D721Med (cell line): ENCODE measurements at regions not wholly inside any gene's neighbourhood (a gene's known extent, or its start where the extent isn't known, plus 50 kb on each side); places are given as distances from the start of the nearest gene placed in this dataset.
"Not testable (repeated sequence)": the region's sequence is repeated elsewhere in the genome, so short reads cannot be mapped to it uniquely, and the experiment has no call there.

Experiments used
- DNase-seq: peaks from one replicate; pipeline ENCODE4 v3.0.0; 2011; ENCODE audit warnings: low spot score; ENCODE audit not compliant: insufficient read length
- FAIRE-seq: peaks from 2 replicates; lab custom pipeline; 2011; peaks lifted over from hg19 to GRCh38; lab: Jason Lieb, UNC
- TF ChIP-seq, protein P1 (sequence below): IDR thresholded peaks from 2 replicates; pipeline ENCODE4 v1.5.1; 2012; ENCODE audit warnings: mild to moderate bottlenecking, control low read depth; ENCODE audit not compliant: insufficient read depth; ENCODE audit errors: missing control alignments

DNA sequence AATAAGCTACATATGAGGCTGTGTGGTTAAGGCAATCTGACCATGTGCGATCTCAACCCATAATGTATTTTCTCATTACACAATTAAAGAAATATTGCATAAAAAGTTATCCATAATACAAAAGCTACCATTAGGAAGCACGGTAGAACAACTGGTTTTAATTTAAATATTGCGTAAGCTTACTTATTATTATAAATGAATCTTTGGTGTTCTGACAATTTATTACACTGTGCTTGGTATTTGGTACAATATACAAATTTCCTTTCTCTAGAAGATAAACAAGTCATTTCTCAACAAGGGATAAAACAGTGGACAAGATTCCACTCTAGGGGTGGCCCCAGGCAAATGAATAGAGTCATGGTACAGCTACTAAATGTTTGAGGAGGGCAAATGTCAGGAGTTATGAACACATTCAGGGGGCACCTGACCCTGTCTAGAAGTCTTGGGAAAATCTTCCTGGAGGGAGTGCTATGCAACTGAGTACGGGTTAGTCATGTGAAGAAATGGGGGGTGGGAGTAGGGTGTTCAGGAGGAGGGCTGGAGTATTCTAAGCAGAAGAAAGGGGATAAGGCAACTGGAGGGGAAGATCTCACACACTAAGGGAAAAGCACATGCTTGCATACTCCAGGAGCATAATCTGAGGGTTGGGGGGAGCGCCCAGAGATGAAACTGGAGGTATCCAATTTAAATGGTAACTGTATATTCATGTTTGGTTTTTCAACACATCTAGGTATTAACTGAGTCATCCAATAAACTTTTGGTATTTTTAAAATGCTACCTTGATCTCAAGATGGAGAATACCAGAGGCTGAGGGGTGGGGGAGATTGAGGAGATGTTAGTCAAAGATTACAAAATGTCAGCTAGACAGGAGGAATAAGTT is 296.9 kb upstream of the SGK1 start:
- TF ChIP-seq, protein P1, sequence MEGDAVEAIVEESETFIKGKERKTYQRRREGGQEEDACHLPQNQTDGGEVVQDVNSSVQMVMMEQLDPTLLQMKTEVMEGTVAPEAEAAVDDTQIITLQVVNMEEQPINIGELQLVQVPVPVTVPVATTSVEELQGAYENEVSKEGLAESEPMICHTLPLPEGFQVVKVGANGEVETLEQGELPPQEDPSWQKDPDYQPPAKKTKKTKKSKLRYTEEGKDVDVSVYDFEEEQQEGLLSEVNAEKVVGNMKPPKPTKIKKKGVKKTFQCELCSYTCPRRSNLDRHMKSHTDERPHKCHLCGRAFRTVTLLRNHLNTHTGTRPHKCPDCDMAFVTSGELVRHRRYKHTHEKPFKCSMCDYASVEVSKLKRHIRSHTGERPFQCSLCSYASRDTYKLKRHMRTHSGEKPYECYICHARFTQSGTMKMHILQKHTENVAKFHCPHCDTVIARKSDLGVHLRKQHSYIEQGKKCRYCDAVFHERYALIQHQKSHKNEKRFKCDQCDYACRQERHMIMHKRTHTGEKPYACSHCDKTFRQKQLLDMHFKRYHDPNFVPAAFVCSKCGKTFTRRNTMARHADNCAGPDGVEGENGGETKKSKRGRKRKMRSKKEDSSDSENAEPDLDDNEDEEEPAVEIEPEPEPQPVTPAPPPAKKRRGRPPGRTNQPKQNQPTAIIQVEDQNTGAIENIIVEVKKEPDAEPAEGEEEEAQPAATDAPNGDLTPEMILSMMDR: no peak
- DNase-seq (no peak), FAIRE-seq (no peak)

DNA sequence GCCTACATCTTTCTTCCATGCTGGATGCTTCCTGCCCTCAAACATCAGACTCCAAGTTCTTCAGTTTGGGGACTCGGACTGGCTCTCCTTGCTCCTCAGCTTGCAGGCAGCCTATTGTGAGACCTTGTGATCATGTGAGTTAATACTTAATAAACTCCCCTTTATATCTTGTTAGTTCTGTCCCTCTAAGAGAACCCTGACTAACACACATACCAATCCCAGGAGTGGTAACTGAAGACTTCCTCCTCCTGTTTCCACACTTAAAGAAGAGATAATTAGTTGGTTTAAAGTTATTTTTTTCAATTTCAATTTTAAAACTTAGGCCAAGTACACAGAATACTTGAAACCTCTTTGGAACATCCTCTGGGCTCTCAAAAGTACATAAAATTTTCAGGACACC is 294.2 kb upstream of the SGK1 start:
- not testable (repeated sequence) for FAIRE-seq, DNase-seq

DNA sequence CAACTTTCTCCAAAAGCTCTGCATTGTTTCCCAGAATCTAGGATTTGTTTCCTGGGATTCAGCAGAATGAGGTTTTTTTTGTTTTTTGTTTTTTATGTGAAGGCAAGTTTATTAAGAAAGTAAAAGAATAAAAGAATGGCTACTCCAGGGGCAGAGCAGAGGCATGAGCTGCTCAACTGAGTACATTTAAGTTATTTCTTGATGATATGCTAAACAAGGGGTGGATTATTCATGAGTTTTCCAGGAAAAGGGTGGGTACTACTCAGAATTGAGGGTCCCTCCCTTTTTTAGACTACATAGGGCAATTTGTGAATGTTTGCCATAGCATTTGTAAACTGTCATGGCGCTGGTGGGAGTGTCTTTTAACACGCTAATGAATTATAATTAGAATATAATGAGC is 292.5 kb upstream of the SGK1 start:
- FAIRE-seq: no peak
- TF ChIP-seq, protein P1: no peak

DNA sequence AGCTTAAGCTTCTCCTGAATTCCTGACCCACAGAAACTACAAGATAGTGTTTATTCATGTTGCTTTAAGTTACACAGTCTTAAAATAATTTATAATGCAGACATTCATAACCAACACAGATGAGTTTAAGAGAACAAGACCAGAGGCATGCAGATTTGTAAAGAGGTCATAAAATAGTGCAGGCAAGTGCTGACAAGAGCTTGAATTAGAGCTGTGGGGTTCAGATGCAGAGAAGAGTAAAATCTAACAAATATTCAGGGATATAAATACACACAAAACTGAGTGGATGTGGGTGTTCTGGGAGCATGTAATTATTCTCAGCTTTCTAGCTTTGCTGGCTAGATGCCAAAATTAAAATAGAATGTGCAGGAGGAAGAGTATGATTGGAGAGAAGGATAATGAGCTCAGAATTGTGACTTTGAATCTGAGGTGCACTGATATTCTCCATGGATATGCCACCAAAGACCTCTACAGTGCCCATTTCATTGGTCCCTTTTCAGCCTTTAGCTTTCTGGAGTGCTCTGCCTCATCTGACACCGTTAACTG is 291.9 kb upstream of the SGK1 start:
- FAIRE-seq: no peak
- TF ChIP-seq, protein P1: no peak
- no peak for DNase-seq

More for the DNA sequence above, 292.5 kb upstream of the SGK1 start:
- DNase-seq: no peak

DNA sequence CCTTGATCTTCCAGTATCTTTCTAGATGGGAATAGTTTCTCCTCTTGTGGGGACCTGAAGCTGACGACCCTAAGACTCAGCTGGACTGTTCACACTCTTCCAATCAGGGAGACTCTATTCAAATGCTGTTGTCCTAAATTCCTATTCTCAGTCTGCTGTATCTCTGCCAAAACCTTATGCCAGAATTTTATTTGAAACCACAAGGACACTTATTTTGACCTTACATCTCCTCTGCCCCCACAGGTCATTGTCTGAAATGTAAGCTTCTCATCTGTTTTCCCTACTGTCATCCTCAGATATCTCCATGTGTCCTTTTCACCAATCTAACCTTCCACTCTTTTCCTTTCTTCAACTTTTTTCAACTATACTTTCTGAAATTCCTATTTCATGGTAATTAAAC is 289.5 kb upstream of the SGK1 start:
- TF ChIP-seq, protein P1: no peak
- FAIRE-seq (no peak), DNase-seq (no peak)

DNA sequence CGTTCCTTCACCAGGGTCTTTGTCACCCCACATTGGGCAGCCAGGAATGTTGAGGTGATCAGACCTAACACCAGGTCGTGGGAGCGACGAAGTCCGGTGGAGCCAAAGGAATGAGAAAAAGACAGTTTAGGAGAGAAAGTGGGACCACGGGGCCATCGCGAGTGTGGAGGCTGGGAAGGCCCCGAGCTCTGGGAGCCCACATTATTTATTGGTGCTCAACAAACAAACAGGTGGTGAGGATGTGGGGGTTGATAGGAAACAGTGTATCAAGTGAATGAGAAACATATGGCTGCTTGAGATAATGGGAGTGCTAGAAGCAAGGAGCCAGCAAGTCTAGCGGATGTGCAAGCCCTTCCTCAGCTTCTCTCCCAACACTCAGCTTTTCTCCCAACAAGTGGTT is 287.1 kb upstream of the SGK1 start:
- no peak for FAIRE-seq
- TF ChIP-seq, protein P1: no peak
- DNase-seq: no peak

DNA sequence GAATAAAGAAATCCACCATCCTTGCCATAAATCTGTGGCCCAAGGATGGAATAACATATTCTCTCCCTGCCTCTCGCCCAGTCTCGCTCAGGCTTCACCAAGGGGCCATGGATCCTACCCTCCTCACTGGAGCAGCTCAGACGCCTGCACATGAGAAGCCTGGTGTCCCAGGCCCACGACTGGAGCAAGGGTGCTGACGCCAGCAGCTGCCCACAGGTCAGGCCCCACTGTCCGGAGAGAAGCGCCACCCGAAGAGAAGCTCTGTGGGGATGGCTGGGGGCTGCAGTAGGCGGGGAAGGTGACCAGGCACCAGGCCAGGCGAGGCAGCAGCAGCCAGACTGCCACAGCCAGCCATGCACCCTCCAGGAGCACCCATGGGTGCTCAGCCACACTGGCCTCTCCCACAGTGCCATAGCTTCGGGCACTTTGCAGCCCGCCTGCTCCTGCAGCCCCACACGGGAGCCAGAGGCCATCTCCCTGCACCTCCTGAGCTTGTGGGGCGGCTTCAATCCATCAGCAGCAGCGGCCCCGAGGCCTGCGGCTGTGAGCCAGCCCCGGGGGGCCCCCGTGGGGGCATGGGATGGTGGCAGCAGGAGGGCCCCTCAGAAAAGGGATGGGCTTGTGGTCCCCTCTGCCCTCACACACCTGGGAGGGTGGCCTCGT is 286.2 kb upstream of the SGK1 start:
- TF ChIP-seq, protein P1: no peak
- FAIRE-seq (no peak), DNase-seq (no peak)
